Fibroblast of the conjunctiva (primary cell): ENCODE measurements at regions not wholly inside any gene's neighbourhood (a gene's known extent, or its start where the extent isn't known, plus 50 kb on each side); places are given as distances from the start of the nearest gene placed in this dataset.

ENCODE experiments used
- DNase-seq: peaks from one replicate; pipeline ENCODE4 v3.0.0-alpha.2; 2010; ENCODE audit warnings: low read depth

DNA sequence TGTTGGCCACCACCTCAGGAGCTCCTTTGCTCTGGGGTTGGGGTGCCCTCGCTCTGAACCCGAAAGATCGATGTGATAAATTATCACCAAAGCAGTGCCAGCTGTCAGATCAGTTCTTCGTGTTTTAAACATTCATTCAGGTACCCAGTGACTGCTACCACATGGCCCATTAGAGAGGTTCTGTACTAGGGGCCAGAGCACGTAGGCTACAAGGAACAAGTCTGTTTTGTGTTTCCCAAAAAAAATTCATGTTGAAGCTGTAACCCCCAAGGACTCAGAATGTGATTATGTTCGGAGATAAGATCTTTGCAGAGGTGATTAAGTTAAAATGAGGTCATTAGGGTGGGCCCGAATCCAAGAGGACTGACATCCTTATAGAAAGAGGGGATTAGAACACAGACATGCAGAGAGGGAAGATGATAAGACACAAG lies 526.9 kb downstream of the NPHP4 start:
- no peak for DNase-seq

DNA sequence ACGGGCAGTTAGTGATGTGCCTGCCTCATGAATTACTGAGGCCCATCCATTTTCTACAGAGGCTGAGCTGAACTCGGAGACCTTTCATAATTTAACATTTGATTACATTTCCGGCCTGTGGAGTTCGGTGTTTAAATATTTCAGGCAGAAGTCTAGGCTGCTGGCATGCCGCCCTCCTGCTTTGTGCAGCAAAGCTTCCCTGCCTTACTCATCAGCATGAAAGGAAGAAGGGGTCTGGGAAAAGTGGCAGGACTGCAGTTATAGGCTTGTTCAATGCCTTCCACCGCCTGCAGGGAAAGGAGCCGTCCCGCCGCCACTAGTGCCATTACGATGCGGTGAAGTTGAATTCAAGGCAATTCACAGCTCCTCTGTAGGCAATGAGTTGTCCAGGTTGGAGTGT lies 527.9 kb downstream of the NPHP4 start:
- no peak for DNase-seq

DNA sequence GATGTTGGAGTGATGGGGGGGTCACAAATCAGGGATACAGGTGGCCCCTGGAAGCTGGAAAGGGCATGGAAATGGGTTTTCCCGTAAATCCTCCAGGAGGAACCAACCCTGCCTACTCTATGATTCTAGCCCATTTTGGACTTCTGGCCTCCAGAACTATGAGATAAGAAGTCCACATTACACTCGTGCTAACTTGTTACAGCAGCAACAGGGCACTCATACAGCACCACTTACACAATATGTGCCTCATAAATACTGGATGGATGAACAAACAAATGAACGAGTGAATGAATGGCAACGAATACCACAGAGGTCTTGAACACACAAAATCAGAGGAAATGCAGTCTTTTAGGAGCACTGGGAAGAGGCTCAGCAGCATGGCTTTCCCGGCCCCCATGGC lies 531.3 kb downstream of the NPHP4 start:
- DNase-seq = no peak

DNA sequence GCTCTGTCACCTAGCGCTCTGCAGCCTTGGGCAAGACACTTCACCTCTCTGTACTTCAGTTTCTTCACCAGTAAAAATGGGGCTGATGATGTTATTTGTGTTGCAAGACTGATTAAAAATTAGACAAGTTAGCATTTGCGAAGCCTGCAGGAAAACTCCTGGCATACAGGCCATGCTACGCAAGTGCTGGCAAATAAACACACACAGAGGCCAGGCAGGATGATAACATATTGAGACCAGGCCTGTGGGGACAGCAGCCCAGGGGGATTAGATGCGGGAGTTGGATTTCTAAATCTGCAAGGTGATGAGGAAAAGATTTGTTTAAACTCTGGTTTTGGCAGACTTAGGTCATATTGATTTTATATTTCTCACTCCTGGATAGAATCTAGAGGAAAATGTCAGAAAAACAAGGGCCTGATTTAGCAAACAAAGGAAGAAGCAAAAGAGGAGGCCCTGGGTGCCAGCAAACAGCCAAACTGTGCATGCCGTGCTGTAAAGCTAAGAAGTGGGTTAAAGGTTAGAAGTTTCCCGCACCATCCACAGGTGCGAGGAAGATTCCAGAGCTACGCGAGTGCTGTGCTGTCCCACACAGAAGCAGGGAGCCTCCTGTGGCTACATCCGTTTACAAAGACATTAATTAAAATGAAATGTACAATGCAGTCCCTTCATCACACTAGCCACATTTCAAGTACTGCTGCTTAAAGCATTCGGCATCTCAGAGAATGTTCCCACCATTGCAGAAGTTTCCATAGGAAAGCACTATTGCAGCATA lies 532.2 kb downstream of the NPHP4 start:
- DNase-seq = no peak

DNA sequence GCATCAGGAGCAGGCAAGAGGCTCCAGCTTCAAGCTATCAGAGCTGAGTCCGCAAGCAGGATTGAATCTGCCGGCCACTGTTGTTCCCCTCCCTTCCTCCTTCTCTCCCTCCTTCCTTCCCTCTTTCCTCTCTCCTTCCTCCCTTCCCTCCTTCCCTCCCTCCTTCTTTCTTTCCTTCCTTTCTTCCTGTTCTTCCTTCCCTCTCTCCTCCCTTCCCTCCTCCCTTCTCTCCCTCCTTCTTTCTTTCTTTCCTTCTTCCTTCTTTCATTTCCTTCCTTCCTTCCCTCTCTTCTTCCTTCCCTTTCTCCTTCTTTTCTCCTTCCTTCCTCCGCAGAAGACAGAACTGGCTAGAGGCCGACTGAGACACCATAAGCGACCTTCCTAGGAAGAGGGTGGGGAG lies 534.0 kb downstream of the NPHP4 start:
- no peak for DNase-seq

DNA sequence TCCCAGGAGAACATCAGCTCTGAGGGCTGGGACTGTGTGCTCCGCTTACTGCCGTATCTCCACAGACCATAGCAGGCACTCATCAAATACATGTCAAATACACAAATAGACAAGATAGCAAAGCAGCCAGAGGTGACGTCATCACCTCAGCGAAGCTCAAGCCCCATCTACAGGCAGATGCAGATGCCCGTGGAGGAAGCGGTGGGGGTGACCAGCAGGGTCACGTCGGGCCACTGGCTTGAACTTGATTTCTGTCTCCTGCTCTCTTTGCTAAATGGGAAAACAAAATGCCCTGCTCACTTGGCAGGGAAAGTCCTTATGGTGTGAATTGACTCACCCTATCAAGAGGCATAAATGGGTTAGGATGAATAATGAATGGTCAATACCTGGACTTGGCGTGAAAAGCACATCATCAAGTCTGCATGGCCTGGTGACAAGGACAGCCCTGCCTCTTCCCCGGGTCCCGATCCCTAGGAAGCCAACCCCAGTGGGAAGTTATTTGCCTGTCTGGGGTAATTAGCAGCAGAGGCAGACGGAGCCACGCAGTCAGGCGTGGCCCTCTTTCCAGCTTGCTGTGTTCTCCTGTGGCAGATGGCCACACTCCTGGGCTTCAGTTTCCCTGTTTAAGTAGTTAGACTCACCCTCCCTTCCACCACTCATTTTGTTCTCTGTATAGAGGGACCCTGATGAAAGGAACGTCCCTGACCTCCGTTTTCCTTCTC lies 536.0 kb downstream of the NPHP4 start:
- no peak for DNase-seq

DNA sequence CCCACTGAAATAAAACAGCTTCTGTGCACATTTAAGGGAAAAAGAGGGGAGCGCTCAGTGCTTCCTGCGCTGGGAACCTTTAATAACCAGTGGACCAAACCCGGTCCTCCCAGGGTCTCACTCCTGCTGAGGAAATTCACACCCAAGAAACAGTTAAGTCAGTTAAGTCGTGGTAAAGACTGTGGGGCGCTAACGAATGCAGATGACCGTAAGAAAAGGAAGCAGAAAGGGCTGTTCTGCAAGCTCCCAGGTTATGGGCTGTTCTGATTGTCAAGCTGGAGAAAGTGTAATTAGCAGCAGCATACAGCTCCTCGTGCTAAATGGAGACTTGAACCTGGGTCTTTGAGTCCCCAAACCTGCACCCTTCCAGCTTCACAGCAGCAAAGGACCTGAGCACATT lies 536.6 kb downstream of the NPHP4 start:
- DNase-seq = no peak

DNA sequence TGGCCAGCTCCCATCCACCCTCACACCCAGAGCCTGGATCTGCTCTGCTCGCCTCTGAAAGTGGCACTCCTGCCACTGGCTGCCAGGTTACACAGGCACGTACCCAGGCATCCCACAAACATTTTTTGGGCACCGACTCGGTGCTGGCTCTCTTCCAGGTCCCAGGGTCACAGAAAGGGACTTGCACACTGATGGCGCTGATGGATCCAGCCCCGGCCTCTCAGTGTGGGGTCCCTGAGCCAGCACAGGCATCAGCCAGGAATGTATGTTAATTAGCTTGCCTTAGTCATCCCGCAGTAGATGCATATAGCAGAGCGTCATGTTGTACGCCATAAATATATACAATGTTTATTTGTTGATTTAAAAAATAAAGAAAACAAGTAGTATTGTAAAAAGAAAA lies 537.2 kb downstream of the NPHP4 start:
- DNase-seq = no peak

DNA sequence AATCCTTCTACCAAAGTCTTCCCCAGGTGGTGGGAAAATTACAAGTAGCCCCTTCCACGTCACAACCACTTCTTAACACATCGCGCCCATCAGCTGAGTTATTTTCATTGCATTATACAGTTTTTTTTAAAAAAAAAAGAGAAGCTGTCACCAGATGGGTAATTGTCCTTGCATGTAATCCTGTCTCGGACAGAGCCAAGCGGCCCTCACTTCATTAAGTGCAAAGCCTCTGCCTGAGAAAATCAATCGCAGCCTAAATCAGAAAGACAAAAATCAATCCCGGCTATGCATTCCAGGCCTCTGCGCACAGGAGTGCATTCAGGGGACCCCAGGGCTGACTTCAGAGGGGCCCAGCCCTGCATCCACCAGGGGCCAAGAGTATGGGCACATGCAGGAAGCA lies 538.9 kb downstream of the NPHP4 start:
- no peak for DNase-seq

DNA sequence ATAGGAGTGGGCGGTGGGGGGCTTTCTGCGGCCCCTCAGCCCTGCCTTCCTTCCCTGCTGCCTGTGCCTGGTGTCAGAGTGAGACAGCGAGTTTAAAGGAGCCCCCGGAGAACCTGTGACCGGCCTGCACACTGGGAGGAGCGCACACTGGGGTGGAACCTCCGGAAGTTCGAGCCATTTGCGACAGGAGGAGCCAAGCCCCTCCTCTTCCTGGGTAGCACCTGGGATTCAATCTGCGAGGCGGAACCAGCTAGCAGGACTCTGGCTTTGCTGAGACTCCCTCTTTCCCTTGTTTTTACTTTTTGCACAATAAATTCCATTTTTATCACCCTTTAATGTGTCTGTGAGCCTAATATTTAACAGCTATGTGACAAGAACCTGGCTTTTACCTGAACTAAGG lies 540.6 kb downstream of the NPHP4 start:
- DNase-seq = no peak

DNA sequence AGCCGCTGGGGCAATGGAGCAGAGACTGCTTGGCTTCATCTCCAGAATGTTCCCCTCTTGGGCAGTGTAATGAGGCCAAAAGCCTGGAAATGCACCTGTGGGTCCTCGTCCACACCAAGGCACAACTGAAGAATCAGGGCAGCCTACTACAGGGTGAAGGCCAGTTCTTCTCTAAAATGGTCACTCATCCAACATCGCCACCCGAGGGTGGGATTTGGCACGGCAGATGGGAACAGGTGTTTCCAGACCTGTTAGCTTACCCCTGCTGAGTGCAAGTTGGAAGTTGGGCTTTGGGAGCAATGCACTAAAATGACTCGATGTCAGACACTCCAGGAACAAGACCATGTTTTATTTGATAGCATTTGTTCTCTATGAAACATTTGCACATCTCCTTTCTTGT lies 543.7 kb downstream of the NPHP4 start:
- no peak for DNase-seq

DNA sequence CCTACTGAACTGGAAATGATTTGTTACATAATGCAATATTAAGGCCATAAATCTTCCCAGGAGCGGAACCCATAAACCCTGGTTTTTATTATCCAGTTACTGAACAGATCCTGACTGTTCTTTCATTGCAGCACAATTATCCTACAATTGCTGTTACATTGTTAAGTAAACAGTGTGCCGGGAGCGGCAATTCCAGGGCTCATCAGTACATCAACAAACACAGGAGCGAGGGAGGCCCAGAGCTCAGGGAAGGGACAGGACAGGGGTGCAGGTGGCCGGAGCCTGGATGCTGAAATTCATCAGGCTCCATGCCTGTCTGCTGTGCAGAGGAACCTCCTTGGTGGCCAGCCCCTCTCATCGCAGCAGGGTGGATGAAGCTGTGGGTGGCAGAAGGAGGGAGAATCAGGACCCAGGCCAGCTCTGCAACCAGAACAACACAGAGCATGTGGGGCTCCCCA lies 544.7 kb downstream of the NPHP4 start:
- no peak for DNase-seq

DNA sequence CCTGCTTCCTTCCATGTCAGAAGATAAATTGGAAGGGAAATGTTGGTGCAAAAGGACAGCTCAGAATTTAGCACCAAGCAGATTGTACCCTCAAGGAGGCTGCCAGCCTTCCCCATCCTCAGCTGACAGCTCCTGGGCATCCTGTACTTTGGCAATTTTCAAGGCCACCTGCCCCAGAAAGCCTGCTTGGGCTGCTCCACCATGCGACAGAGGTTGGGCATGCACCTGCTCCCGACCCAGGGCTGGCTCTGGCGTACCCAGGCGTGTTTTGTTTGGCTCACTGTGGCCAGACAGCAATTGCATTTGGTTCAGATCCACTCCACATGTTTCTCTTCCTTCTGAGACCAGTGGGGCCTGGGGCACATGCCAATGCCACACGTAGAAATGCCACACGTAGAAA lies 547.8 kb downstream of the NPHP4 start:
- DNase-seq = no peak

DNA sequence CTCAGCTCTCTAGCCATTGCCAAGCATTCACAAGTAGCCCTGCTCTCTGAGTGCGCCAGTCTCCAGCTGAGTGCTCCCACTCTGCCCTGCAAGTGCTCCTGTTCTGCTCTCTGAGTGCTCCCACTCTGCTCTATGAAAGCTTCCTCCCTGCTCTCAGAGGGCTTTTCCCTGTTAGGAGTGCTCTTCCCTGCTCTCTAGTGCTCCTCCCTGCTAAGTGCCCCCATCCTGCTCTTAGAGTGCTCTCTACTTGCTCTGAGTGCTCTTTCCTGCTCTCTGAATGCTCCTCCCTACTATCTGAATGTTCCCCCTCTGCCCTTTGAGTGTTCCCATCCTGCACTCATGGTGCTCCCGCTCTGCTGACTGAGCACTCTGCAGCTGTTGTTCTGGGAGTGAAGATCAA lies 555.4 kb downstream of the NPHP4 start:
- DNase-seq = no peak

DNA sequence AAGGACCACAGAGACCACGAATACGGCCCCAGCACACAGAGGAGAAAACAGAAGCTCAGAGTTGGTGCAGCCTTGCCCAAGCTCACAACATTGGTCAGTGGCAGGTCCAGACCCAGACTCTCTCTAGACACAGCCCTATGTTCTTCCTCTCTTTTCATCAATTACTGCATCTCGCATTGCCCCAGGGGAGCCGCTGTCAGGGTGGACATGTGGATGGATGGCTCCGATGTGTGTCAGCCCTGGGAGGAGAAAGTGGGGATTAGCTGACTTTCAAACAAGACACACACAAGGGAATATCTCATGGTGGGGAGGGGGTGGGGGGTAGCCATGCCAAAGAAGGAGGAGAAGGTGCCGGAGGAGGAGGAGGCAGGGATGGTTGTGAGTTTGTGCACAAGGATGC lies 556.8 kb downstream of the NPHP4 start:
- no peak for DNase-seq

DNA sequence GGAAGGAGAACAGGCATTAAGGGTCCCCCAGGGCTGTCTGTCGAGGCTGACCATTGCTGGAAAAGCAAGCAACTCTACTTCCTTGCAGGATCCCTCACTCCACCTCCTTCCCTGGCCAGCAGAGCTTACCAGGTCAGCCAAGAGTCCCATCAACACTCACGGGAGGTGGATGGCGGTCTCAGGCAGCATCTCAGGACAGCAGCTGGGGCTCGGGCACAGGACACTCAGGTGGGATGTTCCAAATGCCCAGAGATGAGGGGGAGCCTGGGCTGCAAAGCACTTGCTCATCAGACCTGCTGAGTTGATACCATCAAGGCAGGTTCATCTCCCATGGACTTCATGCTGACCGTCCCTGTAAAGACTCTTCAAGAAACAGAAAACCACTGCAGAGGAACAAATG lies 559.8 kb downstream of the NPHP4 start:
- no peak for DNase-seq

DNA sequence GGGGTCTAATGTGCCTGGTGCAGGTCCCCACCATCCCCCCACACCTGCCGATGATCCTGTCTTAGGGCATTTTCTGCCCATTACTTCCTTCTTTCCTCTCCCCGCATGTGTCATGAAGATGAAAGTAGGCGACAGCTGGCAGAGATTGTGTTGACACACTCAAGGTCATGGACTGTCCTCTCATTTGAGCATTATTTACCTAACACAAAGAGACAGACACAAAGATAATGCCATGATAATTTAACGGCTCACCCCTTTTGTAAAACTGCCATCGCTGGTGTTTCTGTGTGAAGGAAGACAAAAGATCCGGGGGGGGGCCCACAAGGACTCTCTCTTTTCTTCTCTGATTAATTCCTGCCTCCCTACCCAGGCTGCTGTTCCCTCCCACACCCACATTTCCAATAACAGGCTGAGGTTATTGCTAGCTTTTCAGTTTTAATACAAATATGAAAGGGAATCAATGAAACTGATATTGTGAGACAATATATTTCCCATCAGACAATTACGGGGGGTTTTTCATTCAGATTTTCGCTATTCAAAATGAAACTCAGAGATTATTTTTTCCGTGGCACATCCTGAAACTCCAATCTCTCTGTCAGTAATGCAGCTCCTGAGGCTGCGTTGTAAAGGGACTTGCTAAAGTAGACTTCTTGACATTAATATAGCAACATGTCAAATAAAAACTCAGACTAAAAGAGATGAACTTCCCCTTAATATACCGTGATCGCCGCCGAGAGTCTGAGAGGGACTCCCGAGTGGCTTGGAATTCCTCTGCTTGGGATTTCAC lies 561.1 kb downstream of the NPHP4 start:
- no peak for DNase-seq

DNA sequence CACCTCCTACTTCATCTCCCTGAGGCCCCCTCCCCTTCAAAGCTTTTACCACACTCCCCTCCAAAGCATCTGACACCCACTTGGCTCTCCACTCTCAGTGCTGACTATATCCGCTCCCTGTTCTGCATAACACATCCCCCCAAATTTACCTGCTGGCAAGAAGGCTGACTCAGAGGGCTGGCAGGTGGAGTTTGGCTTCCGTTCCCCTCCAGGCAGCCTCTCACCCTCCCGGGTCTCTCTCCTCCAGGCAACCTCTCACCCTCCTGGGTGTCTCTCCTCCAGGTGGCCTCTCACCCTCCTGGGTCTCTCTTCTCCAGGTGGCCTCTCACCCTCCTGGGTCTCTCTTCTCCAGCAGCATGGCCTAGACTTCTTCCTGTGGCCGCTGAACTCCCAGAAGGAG lies 562.1 kb downstream of the NPHP4 start:
- no peak for DNase-seq

DNA sequence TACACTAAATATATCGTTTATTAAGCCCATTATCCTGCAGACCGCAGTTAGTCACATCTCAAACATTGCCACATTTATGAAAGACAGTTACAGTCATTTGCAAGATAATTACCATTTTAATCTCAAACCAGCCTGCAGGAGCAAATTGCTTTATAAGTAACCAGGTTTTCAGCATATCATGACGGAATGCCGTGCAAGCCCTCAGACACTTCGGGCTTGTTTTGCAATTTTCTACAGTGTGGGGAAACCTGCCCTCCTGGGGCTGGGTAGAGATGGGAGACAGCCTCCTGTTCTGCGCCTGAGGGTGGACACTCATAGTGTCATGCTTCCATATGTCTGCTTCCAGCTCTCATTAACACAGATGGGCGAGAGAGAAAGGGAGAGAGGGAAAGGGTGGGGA lies 563.9 kb downstream of the NPHP4 start:
- DNase-seq = no peak

DNA sequence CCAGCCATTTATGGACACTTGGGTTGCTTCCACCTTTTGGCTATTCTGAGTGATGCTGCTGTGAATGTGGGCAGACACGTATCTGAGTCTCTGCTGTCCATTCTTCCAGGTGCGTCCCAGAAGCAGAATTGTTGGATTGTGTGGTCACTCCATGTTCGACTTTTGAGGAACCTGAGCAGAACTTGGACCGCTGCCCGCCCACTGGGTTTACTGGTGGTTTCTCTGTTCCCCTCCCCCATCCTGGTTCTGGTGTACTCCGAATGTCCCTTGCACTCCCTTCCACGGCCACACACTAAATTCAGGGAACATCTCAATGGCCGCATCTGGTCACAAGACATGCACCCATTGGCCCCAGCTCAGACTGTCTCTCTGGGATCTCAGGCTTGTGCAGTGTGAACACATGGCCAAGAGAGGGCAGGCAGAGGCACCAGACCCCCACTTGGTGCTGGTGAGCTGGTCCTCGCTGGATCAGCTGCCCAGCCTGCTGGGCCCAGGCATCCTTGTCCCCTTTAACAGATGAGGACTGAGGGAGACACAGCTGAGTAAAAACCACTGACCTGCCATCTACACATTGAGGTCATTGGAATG lies 565.1 kb downstream of the NPHP4 start:
- DNase-seq = no peak

DNA sequence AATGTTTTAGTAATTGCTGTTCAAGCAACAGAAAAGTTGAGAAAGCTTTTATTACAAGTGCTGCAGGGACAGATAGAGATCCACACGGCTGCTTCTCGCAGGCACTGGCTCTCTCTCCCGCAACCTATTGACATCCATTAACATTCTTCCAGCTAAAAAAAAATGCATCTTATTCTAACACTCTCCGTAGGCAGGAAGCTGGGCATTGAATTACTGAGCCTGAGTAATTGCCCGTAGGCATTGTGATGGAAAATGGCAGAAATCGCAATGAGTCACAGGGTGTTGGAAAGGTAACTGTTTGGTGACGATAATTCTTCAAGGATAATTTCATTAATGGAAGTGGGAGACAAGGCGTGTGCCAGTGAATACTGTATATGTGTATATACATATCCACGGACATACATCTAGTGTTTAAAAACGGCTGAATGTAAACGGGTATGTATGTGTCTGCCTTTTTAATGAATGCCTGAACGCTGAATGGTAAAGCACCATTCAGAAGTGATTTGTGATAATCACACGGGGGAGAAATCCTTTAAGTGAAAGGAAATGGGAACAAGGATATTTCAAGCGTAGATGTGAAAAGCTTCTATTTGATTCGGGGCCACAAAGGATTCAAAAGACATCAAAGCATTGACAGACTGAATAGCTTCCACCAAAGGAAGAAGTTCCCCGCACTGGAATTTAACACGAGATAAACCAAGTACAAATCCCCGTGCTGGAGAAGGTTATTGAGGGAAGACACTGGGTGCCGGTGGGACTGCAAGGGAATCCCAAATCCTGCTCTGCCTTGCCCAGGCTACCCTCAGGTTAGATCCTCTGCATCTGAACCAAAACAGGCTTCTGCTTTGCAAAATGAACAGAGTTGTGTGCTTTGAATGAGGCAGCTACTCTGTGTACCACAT lies 567.2 kb downstream of the NPHP4 start:
- no peak for DNase-seq

DNA sequence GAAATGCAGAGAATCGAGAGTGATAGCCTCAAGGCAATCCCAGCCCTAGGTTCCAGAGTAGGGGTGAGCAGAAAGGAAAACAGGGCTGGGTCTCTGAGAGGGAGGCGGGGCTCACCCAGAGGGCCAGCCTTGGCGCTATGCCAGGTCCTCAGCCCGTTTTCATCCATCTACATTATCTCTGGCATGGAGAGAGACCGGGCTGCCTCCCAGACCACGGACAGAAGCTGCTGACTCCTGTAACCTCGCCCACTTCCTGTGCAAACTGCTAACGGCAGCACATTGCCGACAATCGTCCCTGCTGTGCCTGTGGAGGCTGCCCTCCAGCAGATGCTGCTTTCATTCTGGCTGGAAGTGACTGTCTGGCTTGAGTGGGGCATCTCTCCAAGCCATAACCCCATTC lies 569.1 kb downstream of the NPHP4 start:
- no peak for DNase-seq
